AG09309 (cell line): ENCODE measurements at regions not wholly inside any gene's neighbourhood (a gene's known extent, or its start where the extent isn't known, plus 50 kb on each side); places are given as distances from the start of the nearest gene placed in this dataset.

ENCODE experiments used
- DNase-seq: peaks from one replicate; pipeline ENCODE4 v3.0.0-alpha.2; 2010; ENCODE audit warnings: low read depth
- H3K4me3 ChIP-seq: 2 replicates; pipeline ENCODE4 v1.5.1; 2011; ENCODE audit warnings: mild to moderate bottlenecking, low read depth, low read length, moderate library complexity; ENCODE audit not compliant: control insufficient read depth
- CTCF ChIP-seq: IDR thresholded peaks from 2 replicates; pipeline ENCODE4 v1.5.1; 2011; ENCODE audit warnings: mild to moderate bottlenecking, low read depth, low read length, inconsistent platforms; ENCODE audit not compliant: insufficient read depth, control insufficient read depth; ENCODE audit errors: missing control alignments

DNA sequence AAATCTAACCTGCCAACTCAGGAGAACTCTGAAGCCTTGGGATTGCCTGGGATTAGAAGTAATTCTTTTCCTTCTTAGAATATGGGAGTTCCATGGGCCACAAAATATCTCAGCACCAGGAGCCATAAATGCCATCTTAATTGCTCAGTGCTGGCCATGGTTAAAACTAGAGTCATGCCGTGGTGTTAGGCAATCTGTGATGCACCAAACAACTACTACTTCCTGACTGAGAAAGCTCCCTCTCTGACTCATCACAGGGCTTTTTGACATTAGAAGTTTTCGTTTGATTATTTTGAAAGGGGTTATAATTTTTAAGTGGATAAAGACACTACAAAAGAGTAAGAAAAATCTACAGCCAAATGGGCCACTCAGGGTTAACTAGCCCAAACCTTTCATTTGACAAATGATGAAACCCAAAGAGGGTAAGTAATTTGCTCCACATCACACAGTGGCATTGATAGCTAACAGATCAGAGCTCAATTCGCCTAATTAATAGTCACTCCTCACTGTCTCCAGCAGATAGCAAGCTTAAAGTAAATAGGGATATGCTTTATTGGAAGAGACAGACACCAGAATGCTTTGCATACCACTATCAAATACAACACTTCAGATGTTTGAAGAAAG lies 377.3 kb downstream of the EMP1 start:
- DNase-seq: peak; percentile 38
- H3K4me3 ChIP-seq: no peak overlapping the region
- no peak for TF ChIP-seq CTCF

- no peak for TF ChIP-seq CTCF
- no peak for DNase-seq
- H3K4me3 ChIP-seq: no peak overlapping the region
Observed at GRCh38 chr12:13571035-13571434, 374.5 kb downstream of the EMP1 start.

- H3K4me3 ChIP-seq: no peak overlapping the region
- TF ChIP-seq CTCF: no peak
- no peak for DNase-seq
Observed at GRCh38 chr12:13570005-13570694, 373.6 kb downstream of the EMP1 start.

- no peak overlapping the region for H3K4me3 ChIP-seq
- TF ChIP-seq CTCF: no peak
- no peak for DNase-seq
Observed at GRCh38 chr12:13566292-13566691, 369.8 kb downstream of the EMP1 start.

GRCh38 chr12:13564266-13564810 lies 367.8 kb downstream of the EMP1 start:
- no peak for DNase-seq
- no peak overlapping the region for H3K4me3 ChIP-seq
- no peak for TF ChIP-seq CTCF

- TF ChIP-seq CTCF: no peak
- DNase-seq: no peak
- H3K4me3 ChIP-seq: no peak overlapping the region
Observed at GRCh38 chr12:13563743-13564125, 367.2 kb downstream of the EMP1 start.
